SK-N-MC (cell line): ENCODE measurements at regions not wholly inside any gene's neighbourhood (a gene's known extent, or its start where the extent isn't known, plus 50 kb on each side); places are given as distances from the start of the nearest gene placed in this dataset.
"Not testable (repeated sequence)": the region's sequence is repeated elsewhere in the genome, so short reads cannot be mapped to it uniquely, and the experiment has no call there.

Experiments
- EZH2 ChIP-seq: fragments of 200-600 bp; sonication (generic); IDR thresholded peaks from one replicate; pipeline ENCODE4 v1.6.1; 2017; ENCODE audit warnings: antibody characterized with exemption
- FOXP2 ChIP-seq: optimal IDR thresholded peaks from 2 replicates; pipeline ENCODE3; 2011; ENCODE audit warnings: mild to moderate bottlenecking, moderate library complexity; ENCODE audit not compliant: insufficient read depth; ENCODE audit errors: extremely low read length, control extremely low read depth
- POLR2AphosphoS5 ChIP-seq: IDR thresholded peaks from 2 replicates; pipeline ENCODE4 v1.6.1; 2012; ENCODE audit warnings: mild to moderate bottlenecking, low read depth, low read length, borderline replicate concordance

DNA sequence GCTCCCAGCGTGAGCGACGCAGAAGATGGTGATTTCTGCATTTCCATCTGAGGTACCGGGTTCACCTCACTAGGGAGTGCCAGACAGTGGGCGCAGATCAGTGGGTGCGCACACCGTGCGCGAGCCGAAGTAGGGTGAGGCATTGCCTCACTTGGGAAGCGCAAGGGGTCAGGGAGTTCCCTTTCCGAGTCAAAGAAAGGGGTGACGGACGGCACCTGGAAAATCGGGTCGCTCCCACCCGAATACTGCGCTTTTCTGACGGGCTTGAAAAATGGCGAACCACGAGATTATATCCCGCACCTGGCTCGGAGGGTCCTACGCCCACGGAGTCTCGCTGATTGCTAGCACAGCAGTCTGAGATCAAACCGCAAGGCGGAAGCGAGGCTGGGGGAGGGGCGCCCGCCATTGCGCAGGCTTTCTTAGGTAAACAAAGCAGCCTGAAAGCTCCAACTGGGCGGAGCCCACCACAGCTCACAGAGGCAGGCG, 175.8 kb downstream of the PPP1R3A start:
- TF ChIP-seq EZH2, POLR2AphosphoS5, FOXP2: not testable (repeated sequence)
